NB4 (cell line): ENCODE measurements at regions not wholly inside any gene's neighbourhood (a gene's known extent, or its start where the extent isn't known, plus 50 kb on each side); places are given as distances from the start of the nearest gene placed in this dataset.

Experiments
- DNase-seq: peaks from one replicate; pipeline ENCODE4 v3.0.0; 2010; ENCODE audit warnings: low read depth
- H3K4me3 ChIP-seq: one replicate; pipeline ENCODE4 v1.5.1; 2011; ENCODE audit warnings: mild to moderate bottlenecking, low read depth, low read length, moderate library complexity
- MYC ChIP-seq: IDR thresholded peaks from 2 replicates; pipeline ENCODE4 v1.6.1; 2011; ENCODE audit warnings: low read depth, low read length
- POLR2A ChIP-seq: IDR thresholded peaks from 2 replicates; pipeline ENCODE4 v1.6.1; 2011; ENCODE audit warnings: mild to moderate bottlenecking; ENCODE audit not compliant: insufficient read length; ENCODE audit errors: extremely low read depth
- TF ChIP-seq, protein P1 (sequence below): IDR thresholded peaks from one replicate; pipeline ENCODE4 v1.5.1; 2012; ENCODE audit warnings: low read depth, low read length
- TF ChIP-seq, protein P2 (sequence below): IDR thresholded peaks from 2 replicates; pipeline ENCODE4 v1.6.1; 2011; ENCODE audit warnings: low read depth, low read length

DNA sequence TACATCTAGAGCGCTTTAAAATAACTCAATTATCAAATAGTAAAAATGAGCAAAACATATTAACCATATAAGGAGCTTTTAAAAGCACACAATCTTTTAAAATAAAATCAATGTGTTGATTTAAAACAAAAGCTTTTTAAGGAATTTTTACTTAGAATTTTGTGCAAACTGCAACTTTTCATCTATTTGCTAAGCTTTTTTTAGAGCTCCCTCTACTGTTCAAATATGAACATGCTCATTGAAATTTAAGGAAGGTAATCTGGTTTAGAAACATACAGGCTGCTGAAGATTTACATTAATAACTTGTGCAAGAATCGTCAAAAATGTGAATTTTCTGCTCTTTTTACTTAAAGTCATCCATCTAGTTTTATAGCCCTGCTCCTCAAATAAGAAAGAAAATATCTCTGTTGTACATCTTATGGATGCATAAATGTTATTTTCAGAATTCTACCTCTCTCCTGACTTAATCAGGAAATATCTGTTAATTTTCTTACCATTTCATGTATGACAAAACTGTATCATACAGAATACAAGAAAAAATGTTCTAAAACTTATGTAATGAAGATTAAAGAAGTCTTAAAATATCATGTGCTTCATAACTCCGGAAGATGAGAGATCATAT, 469.4 kb upstream of the ROBO2 start:
- H3K4me3 ChIP-seq: no peak overlapping the region
- TF ChIP-seq, protein P1, sequence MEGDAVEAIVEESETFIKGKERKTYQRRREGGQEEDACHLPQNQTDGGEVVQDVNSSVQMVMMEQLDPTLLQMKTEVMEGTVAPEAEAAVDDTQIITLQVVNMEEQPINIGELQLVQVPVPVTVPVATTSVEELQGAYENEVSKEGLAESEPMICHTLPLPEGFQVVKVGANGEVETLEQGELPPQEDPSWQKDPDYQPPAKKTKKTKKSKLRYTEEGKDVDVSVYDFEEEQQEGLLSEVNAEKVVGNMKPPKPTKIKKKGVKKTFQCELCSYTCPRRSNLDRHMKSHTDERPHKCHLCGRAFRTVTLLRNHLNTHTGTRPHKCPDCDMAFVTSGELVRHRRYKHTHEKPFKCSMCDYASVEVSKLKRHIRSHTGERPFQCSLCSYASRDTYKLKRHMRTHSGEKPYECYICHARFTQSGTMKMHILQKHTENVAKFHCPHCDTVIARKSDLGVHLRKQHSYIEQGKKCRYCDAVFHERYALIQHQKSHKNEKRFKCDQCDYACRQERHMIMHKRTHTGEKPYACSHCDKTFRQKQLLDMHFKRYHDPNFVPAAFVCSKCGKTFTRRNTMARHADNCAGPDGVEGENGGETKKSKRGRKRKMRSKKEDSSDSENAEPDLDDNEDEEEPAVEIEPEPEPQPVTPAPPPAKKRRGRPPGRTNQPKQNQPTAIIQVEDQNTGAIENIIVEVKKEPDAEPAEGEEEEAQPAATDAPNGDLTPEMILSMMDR: peak; percentile 43
- TF ChIP-seq MYC (no peak), POLR2A (no peak)
- TF ChIP-seq, protein P2, sequence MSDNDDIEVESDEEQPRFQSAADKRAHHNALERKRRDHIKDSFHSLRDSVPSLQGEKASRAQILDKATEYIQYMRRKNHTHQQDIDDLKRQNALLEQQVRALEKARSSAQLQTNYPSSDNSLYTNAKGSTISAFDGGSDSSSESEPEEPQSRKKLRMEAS: no peak
- peak; percentile 13 for DNase-seq

DNA sequence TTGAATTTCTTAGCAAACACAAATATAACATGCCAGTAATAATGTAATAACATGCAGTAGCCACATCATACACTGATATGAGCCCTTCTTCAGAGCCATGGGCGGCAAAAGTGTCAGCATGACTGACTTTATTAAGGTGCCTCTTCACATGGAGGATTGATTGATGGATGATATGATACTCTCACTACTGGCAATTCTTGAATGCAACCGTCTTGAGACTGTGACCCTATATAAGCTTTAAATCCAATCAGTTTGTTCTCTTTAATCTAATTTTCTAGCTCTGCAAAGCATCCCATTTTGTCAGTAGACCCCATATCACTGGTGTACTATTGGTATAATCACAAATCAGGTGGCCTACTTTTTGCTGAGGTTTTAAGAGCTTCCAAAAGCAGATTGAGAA, 463.7 kb upstream of the ROBO2 start:
- H3K4me3 ChIP-seq: no peak overlapping the region
- TF ChIP-seq POLR2A (no peak), MYC (no peak)
- TF ChIP-seq, protein P1: no peak
- TF ChIP-seq, protein P2: no peak
- DNase-seq: no peak

DNA sequence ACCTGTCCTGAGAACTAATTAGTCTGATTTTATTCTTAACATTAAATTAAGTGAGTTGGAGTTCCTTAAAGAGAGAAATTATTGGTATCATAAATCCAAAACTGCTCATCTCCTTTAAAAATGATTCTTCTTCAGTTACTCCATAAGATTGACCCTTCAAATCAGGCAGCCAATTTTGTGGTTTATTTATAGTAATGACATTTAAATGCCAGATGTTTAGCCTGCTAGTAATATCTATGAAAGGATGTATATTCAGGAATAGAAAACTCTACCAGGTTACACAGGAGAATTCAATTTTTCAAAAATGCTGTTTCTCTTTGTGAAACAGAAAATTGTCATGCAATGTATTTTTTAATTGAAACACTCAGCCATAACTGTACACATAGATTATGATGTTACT, 457.8 kb upstream of the ROBO2 start:
- DNase-seq: no peak
- no peak overlapping the region for H3K4me3 ChIP-seq
- TF ChIP-seq, protein P2: no peak
- TF ChIP-seq, protein P1: no peak

DNA sequence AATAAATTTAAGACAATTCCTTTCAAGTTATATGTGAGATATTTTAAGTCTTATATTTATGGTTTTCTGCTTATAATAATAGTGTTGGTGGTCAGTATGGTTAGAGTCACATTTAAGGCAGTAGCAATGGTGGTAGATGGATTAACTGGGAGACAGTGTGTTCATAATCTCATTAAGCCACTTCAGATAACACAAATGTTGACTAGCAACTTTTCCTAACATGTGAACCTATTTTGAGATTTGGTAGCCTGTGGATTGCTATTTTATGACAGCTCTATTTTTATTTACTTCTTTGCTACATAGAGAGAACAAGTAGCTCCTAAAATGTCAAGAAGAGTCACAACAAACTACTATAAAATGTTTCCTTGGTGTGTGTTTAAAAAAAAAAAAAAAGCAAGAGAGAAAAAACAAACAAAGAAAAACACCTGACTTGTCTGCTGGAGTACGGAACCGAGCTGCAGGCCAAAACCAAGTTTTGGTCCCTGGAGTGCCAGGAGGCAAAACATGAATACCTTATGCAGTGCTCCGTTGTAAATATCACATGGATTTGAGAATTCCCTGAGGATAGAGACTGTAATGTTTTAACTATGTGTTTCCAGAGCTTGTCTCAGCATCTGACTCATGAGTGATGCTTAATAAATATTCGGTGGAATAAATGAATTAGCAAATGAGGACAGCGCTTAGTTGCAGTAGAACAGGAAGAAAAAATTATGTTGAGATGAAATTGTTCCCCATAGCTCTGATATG, 457.1 kb upstream of the ROBO2 start:
- no peak for DNase-seq
- no peak overlapping the region for H3K4me3 ChIP-seq
- TF ChIP-seq, protein P1: no peak
- TF ChIP-seq POLR2A: no peak
- TF ChIP-seq, protein P2: no peak
- no peak for TF ChIP-seq MYC

DNA sequence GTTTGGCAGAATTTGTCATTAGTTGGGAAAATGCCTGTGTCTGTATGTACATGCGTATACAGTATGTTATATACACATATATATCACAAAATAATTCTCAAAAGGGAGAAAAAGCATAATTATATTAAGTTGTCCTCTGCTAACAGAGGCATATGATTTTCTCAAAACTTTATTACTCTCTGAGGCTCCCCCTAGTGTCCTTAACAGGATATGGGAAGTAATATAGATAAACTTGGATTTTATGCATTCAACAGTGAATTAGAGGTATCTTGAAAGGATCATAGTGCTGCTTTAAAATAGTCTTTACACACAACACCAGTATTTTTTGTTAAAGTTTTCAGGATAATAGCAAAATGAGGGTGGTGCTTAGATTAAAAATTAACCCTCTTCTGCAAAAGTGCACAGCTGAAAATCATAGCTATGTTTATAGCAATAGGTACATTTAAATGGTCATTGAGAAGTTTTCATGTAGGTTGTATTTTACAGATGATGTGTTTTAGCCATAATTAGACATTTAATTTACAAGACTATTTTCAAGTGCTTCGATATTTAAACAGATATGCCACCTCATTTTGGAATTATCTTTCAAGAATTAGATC, 454.0 kb upstream of the ROBO2 start:
- peak; percentile 11 for DNase-seq
- H3K4me3 ChIP-seq: no peak overlapping the region
- TF ChIP-seq, protein P1: peak; percentile 37
- TF ChIP-seq, protein P2: no peak
